ENCODE measurements at regions not wholly inside any gene's neighbourhood (a gene's known extent, or its start where the extent isn't known, plus 50 kb on each side); places are given as distances from the start of the nearest gene placed in this dataset.

DNA sequence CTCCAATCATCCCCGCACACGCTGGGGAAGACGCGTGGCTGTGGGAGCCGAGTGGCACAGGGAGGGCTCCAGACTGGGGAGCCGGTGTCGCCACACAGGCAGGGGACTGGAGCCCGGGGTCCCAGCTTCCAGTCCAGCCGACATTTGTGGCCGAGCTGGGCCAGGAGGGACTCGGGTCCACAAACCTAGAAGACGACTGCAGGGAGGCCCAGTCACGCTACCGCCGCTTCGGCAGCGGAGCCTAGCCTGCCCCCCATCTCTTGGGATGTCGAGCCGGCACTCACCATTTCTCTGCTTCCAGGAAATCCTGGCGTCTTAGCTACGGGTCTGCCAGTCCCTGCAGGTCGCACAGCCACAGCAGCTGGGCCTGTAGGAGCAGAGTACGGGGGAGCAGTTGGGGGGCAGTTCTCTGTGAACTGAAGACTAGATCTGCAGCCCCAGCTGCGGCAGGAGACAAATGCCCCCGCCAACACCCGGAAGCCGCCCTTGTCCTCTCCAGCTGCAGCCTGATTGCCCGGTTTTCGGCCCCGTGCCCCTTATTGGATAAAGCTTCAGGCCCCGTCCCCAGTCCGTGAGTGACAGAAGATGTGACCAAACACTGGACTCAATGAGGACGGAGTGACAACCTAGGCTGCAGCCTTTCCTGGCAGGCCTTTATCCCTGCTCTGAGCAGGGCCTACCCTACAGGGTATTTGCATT, 270.7 kb downstream of the ZNF33B start (continued):
- no peak for TF ChIP-seq MED1 (CRISPR knock-in tag; IDR thresholded peaks at IDR 0.05; ENCODE audit: borderline replicate concordance)
- peak; percentile 41; the same call in 1 of the 2 replicates for TF ChIP-seq MYC (IDR thresholded peaks at IDR 0.05; ENCODE audit: low read depth, low read length)
- TF ChIP-seq MYC (CRISPR knock-in tag; IDR thresholded peaks at IDR 0.05; ENCODE audit: borderline replicate concordance, low read depth): no peak
- TF ChIP-seq, protein P1, sequence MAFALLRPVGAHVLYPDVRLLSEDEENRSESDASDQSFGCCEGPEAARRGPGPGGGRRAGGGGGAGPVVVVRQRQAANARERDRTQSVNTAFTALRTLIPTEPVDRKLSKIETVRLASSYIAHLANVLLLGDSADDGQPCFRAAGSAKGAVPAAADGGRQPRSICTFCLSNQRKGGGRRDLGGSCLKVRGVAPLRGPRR (CRISPR knock-in tag; IDR thresholded peaks at IDR 0.05): no peak
- no peak for TF ChIP-seq ZNF445 (CRISPR knock-in tag; IDR thresholded peaks at IDR 0.05; ENCODE audit: low read depth)
- TF ChIP-seq POU5F1 (IDR thresholded peaks at IDR 0.05; ENCODE audit: borderline replicate concordance, low read depth, low read length, partially characterized antibody): no peak
- TF ChIP-seq HOXB6 (CRISPR knock-in tag; IDR thresholded peaks at IDR 0.05; ENCODE audit: borderline replicate concordance): no peak
- peak; percentile 88 for TF ChIP-seq ESRRA (IDR thresholded peaks at IDR 0.05; ENCODE audit: borderline replicate concordance, low read depth)
- TF ChIP-seq, protein P2, sequence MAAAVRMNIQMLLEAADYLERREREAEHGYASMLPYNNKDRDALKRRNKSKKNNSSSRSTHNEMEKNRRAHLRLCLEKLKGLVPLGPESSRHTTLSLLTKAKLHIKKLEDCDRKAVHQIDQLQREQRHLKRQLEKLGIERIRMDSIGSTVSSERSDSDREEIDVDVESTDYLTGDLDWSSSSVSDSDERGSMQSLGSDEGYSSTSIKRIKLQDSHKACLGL (CRISPR knock-in tag; IDR thresholded peaks at IDR 0.05; ENCODE audit: borderline replicate concordance, poor library complexity, severe bottlenecking): no peak
- TF ChIP-seq, protein P3, sequence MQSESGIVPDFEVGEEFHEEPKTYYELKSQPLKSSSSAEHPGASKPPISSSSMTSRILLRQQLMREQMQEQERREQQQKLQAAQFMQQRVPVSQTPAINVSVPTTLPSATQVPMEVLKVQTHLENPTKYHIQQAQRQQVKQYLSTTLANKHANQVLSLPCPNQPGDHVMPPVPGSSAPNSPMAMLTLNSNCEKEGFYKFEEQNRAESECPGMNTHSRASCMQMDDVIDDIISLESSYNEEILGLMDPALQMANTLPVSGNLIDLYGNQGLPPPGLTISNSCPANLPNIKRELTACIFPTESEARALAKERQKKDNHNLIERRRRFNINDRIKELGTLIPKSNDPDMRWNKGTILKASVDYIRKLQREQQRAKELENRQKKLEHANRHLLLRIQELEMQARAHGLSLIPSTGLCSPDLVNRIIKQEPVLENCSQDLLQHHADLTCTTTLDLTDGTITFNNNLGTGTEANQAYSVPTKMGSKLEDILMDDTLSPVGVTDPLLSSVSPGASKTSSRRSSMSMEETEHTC (IDR thresholded peaks at IDR 0.05): no peak
- TF ChIP-seq CBFA2T3 (IDR thresholded peaks at IDR 0.05): no peak; the same call in 1 of the 2 replicates
- peak; percentile 32 for TF ChIP-seq MEIS2 (IDR thresholded peaks at IDR 0.05; ENCODE audit: partially characterized antibody)
- no peak for TF ChIP-seq ARID1B (IDR thresholded peaks at IDR 0.05)
- no peak for TF ChIP-seq TCF7L2 (IDR thresholded peaks at IDR 0.05; ENCODE audit: low read depth, low read length)
- TF ChIP-seq KAT7 (CRISPR knock-in tag; IDR thresholded peaks at IDR 0.05; ENCODE audit: borderline replicate concordance): no peak
- TF ChIP-seq, protein P4, sequence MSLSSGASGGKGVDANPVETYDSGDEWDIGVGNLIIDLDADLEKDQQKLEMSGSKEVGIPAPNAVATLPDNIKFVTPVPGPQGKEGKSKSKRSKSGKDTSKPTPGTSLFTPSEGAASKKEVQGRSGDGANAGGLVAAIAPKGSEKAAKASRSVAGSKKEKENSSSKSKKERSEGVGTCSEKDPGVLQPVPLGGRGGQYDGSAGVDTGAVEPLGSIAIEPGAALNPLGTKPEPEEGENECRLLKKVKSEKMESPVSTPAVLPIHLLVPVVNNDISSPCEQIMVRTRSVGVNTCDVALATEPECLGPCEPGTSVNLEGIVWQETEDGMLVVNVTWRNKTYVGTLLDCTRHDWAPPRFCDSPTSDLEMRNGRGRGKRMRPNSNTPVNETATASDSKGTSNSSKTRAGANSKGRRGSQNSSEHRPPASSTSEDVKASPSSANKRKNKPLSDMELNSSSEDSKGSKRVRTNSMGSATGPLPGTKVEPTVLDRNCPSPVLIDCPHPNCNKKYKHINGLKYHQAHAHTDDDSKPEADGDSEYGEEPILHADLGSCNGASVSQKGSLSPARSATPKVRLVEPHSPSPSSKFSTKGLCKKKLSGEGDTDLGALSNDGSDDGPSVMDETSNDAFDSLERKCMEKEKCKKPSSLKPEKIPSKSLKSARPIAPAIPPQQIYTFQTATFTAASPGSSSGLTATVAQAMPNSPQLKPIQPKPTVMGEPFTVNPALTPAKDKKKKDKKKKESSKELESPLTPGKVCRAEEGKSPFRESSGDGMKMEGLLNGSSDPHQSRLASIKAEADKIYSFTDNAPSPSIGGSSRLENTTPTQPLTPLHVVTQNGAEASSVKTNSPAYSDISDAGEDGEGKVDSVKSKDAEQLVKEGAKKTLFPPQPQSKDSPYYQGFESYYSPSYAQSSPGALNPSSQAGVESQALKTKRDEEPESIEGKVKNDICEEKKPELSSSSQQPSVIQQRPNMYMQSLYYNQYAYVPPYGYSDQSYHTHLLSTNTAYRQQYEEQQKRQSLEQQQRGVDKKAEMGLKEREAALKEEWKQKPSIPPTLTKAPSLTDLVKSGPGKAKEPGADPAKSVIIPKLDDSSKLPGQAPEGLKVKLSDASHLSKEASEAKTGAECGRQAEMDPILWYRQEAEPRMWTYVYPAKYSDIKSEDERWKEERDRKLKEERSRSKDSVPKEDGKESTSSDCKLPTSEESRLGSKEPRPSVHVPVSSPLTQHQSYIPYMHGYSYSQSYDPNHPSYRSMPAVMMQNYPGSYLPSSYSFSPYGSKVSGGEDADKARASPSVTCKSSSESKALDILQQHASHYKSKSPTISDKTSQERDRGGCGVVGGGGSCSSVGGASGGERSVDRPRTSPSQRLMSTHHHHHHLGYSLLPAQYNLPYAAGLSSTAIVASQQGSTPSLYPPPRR (CRISPR knock-in tag; IDR thresholded peaks at IDR 0.05; ENCODE audit: borderline replicate concordance): no peak
- TF ChIP-seq SMAD4 (CRISPR knock-in tag; conservative IDR thresholded peaks at IDR 0.05): no peak
- TF ChIP-seq HNRNPLL (IDR thresholded peaks at IDR 0.05; ENCODE audit: low read depth, low read length, poor library complexity, severe bottlenecking): no peak
- TF ChIP-seq ZNF184 (CRISPR knock-in tag; IDR thresholded peaks at IDR 0.05): no peak
- TF ChIP-seq ZSCAN32 (CRISPR knock-in tag; IDR thresholded peaks at IDR 0.05): no peak
- TF ChIP-seq SETDB1 (IDR thresholded peaks at IDR 0.05; ENCODE audit: low read length): no peak
- TF ChIP-seq XRCC4 (IDR thresholded peaks at IDR 0.05; ENCODE audit: extremely low read depth, insufficient read depth, insufficient read length): no peak

Measured in K562 (cell line).